OCI-M1 (cell line): ENCODE measurements at regions not wholly inside any gene's neighbourhood (a gene's known extent, or its start where the extent isn't known, plus 50 kb on each side); places are given as distances from the start of the nearest gene placed in this dataset.

Experiments used
- DNase-seq: peaks from one replicate; lab custom pipeline; 2025; lab: John Stamatoyannopoulos, UW

DNA sequence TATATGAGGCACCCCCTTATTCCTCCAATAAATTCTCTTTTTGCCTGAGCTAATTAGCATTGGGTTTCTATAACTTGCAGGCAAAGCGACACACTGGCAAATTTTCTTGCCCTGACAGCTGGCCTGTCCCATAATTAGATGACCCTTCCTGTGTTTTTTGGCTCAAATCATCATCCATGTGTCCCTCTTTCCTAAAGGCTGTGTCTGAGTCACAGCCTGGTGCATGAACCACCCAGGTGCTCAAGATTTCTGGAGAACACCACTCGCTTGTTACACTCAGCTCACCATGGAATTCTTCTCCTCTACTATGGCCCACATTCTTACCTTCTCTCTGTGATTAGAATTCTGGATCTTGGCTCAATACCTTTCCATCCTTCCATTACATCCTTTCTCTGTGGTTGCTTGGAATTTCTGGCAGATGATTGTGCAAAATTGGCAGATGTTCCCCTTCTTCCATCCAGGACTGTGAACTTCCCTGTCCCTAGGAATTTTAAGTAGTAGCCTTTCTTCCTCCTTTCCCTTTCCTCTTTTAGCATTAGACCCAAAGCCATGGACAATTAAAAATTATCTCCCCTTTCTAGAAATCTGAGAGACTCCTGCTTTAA, 116.0 kb upstream of the ANKRD1 start:
- no peak for DNase-seq

DNA sequence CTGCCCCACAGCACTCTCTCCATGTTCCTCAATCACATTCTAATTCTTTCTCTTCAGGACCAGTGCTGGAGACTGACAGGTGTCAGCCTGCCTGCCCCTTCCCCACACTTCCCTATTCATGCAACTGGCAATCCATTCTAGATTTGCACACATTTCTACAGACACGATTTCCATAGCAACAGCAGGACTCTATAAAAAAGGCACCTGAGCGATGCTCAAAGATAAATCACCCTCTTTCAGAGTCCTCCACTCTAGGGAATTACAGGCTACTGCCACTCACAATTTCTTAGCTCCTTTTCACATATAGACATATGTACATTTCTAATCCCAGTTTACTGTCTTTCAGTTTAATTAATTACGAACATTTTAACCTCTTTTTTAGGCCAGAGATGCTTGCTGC, 118.1 kb upstream of the ANKRD1 start:
- no peak for DNase-seq

DNA sequence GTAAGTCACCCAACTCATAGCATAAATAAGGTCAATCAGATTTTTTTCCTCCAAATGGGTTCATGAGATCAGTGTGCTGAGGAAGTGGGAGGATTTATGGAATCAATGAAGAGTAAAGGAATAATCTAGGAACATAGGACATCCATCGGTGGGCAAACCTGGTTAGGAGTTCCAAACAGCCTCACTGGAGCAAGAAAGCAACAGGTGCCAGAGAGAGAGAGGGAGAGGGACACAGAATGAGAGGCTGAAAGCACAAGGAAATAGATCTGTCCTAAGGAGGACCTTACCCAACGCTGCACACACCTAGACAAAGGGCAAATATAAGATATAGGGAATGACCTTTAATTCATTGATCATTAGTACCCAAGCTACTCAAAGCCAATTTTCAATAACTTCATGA, 119.5 kb upstream of the ANKRD1 start:
- no peak for DNase-seq

DNA sequence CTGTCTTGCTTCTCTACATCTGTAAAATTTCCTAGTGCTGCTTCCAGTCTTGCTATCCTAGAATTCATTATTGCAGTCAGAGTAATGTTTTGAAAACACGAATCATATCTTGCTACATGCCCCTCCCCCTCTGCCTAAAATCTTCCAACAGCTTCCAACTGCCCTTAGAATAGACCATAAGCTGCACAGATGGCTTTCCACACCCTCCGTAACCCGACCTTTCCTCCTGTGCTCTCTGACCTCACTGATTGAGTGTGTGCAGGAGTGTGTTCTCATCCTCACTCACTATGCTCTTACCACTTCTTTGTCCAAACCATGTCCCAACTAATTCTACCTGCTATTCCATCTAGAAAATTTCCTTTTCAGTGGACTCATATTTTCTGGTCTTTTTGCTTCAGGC, 121.2 kb upstream of the ANKRD1 start:
- DNase-seq, result no peak

DNA sequence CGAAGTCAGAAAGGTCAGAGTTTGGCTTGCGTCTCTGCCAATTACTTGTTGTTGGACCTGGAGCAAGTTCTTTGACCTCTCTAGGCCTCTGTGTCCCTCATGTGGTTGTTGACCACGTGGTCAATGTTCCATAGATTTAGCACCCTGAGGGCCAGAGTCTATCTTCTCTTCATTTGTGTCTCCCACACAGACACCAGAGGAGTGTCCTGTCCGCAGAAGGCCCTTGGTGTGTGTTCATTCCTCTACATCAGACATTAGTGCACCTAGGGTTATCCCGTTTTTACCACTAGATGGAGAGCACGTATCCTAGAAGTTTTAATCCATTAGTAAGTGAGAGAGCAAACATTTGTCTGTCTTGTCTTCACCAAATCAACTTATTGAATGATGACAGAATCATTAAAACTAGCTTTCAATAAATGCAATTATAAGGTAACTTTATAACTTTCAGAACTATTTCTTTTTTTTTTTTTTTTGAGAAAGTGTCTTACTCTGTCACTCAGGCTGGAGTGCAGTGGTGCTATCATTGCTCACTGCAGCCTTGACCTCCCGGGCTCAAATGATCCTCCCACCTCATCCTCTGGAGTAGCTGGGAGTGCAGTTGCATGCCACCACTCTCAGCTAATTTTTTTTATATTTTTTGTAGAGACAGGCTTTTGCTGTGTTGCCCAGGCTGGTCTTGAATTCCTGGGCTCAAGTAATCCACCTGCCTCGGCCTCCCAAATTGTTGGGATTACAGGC, 122.5 kb upstream of the ANKRD1 start:
- DNase-seq, result peak; percentile 49

DNA sequence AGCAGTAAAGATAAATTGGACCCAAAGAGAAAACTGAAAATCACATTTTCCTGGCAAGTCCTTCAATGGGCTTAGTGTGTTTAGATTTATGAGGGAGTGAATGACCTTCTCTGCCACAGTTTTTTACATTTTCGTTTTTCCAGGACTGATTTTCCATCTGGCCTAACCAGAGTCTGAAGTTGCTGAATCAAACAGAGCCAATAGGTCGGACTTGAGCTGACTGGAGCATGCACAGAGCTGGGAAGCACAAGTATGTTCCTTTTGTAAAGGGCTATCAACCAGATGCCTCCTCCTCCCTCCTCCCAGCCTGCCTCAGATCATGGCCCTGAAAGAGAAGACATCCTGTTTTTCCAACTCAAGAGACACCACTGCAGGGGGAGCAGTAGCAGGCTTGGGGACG, 126.0 kb upstream of the ANKRD1 start:
- no peak for DNase-seq

DNA sequence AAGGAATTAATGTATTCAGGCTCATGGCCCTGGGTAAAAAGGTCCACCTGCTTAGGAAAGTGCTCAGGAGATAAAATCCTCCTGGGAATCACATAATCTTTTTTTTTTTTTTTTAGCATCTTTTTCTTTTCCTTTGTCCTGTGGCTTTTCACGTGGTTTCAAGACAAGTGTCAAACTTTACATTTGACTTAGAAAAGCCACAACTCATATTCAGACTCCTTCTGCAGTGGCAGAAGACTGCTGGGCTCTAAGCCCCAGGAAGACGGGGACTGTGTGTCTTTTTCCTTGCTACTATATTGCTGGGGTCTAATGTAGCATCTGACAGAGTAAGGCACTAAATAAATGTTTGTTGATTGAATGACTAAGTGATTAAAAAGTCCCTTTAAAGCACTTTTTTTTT, 127.5 kb upstream of the ANKRD1 start:
- DNase-seq, result no peak

DNA sequence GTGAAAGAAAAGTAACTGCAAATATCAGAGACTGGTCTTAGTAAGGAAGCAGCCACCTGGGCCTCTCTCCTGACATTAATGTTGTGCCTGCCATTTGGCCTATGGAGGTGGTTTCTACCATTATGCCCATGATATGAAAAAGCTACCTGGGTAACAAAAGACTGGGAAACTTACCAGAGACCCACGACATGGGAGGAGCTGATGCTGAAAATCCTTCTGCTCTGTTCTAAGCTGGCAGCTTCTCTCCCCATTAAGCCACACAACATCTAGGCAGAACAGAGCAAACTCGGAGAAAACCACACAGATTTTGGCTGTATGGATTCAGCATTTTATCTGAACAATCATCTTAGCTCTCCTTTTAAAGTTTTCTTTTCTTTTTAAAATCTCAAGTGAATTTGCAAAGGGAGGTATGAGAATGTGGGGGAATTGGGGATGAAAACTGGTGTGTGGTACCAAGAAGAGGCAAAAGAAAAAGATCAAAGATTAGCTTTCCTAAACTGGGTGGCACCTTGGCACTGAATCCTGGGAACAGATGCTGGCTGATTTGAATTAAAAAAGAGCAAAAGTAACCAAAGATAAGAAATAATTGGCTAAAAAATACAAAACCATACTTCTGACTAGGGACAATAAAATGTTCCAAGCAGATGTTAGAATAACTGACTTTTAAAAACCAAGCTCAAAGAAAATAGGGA, 128.6 kb upstream of the ANKRD1 start:
- DNase-seq, result no peak

DNA sequence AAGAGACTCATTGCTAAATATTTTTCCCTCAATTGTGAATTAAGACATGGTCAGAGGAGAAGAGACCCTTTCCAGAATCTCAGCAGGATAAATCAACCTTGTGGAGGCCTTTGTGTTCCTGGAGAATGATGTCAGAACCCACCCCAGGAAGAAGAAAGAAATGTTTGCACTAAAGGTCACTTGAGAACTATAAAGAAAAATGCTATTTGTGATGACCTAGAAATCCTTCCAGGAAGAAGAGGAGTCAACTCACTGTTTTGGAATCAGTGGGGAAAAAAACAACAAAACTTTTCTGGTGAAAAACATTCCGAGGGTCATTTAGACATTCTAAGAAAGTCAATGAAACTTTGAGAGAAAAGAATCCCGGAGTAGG, 129.1 kb upstream of the ANKRD1 start:
- no peak for DNase-seq

DNA sequence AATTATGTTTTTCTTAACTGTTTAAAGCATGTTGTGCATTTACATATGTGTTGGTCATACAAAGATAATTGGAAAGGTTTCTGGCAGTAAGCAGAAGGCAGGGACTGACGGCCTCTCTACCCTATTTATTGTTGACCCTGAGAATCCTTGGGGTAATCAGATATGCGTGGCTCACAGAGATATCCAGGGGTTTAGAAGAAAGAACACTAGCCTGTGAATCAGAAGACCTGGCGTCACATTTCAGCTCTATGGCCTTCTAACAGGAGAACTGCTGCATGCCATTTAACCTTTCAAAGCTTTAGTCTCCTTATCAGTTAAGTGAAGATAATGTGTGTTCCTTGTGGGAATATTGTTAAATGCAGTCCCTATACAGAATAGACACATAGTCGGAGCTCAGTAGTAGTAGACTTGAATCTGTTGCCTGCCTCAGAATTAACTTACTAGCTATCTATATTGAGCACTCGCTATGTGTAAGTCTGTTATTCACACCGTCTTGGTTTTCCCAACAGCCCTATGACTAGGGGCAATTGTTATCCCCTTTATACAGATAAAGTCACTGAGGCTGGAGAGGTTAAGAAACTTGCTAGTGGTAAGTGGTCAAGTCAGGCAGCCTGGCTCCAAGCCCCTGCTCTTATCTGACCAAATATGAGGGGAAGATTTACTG, 129.6 kb upstream of the ANKRD1 start:
- DNase-seq, result peak; percentile 55

DNA sequence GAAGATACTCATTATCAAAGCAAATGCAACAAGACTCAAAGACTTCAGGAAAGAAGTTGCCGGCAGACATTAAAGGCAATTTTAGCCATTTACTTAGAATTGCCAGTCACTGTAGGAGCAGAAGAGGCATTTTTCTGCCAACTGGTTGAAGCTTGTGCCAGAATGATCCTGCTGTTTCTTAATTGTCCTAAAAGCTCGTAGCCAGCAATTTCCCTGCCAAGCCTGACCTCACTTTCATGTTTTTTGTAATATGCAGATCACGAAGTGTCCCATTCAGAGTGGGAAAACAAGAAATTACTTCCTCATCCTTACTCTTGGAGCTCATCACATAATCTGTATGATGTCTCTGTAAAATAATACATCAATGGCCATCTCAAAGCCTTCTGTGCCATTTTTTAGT, 130.9 kb upstream of the ANKRD1 start:
- DNase-seq, result no peak

DNA sequence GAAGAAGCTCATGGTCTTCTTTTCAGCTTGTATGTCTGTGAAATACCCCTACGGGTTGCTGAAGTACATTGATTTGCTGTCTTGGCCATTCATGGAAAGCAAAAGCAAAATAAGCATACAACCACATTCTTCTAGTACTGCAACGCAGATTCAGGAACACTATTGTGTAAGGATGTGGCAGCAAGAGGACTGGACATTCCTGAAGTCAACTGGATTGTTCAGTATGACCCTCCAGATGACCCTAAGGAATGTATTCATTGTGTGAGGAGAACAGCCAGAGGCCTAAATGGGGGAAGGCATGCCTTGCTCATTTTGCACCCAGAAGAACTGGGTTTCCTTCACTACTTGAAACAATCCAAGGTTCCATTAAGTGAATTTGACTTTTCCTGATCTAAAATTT, 133.4 kb upstream of the ANKRD1 start:
- no peak for DNase-seq

DNA sequence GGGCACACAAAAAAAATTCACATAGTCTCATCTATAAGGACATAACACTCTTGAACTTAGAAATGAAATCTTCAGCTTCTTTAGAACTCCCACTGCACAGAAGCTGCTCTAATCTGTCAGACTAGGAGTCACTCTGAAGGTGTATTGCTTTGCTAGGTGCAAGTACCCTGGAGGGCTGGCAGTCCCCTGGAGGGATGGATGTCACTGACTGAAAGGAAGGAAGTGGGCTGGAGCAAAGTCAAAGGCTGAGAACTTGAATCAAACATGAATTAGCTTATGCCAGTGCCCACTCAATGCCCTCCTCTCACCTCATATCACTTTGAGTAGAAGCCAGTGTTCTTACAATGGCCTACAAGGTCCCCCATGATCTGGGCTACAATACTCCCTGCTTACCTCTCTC, 140.3 kb upstream of the ANKRD1 start:
- DNase-seq, result no peak

DNA sequence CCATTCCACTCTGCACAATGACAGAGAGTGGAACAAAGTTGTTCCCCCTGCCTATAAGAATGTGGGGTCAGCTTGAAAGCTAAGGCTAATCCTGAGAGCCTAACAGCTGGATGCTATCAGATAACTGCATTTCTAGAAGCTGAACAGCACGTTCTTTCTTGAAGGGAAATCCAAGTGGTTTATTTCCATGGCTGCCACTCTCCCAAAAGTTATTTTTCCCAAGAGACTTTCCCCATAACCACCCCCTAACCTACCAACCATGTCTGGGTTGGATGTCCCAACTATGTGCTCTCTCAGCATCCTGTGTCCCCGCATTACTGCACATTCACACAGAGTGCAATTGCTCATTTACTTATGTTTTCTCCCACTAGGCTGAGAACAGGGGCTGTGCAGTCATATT, 140.7 kb upstream of the ANKRD1 start:
- DNase-seq, result no peak

DNA sequence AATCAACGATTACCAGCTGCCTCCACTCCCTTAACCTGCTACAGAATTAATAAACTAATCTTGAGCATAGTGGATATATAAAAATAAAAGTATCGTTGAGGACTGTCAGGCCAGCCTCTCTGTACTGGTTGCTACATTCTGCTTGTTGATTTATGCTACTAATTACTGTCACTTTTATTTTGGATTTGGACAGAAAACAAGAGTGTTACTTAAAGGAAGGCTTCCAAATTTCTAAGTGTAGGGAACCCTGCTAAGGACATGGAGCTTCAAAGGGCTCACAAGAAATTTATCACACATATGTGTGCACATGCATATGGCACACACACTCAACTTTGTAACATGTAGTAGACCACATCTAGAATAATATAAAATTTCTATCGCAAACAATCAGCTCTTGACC, 141.2 kb upstream of the ANKRD1 start:
- DNase-seq, result no peak

DNA sequence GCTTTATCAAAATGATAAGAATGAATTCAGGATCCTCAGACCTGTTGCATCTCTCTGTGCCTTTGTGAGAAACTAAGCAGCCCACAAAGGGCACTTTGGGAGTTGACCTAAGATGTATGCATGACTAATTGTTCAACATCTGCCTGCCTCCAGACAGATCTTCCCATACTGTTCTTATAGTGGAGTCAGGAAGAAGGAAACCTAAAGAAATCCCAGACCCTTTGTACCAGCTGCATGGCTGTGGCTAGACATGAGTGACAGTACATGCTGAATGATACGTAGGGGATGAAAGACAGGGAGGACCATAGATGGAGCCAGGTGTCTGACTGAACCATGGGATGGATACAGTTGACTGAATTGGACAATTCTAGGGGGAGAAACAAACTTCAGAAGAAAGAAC, 148.7 kb upstream of the PCGF5 start:
- no peak for DNase-seq

DNA sequence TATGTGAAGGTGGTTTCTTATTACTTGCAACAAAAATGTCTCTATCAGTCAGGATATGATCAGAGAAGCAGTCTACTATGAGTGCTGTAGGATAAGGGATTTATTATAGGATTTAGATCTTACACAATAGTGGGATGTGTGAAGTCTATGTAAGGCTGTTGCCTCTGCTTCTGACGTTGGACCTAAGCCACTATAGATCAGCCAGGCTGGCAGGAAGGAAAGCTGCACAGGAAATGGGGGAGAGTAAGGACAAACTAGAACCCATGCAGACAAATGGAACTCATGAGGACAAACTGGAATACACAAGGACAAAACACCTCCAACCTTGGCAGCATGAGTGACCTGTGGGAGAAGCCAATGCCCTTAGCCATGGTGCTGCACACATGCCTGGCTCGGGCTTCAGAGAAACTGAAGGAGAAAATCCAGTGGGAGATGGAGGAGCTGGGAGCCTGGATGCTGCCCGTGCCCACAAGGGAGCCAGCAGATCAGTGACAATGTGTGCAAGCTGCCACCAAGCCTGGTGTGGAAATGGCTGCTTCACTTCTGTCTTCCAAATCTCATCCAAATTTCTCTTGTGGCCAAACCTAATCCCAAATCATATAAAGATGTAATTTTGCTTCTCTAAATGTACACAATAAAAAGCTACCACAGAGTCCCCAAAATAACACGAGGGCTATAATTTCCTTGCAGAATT, 147.0 kb upstream of the PCGF5 start:
- no peak for DNase-seq

DNA sequence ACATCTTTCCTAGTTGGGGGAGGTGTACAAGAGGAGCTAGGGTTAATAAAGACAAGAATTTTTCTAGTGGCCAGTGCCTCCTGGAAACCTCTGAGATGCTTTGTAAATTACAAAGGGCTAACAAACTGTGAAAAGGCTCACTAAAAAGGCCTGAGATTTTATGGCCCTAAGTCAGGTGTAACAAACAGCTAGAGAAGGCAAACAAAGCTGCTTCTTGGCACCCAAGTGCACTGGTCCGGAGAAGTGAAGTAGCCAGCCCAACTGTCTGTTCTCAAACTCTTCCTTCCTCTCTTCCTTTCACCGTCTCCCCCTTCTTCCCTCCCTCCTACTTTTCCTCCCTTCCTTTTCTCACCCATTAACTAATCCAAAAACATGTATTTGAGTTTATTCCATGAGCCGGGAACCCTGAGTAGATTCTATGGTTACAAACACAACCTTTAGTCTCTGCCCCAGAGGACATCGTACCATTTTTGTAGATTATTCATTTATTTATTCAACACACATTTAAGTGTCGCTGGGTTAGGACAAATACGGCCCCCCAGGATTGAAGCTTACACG, 143.4 kb upstream of the PCGF5 start:
- no peak for DNase-seq

DNA sequence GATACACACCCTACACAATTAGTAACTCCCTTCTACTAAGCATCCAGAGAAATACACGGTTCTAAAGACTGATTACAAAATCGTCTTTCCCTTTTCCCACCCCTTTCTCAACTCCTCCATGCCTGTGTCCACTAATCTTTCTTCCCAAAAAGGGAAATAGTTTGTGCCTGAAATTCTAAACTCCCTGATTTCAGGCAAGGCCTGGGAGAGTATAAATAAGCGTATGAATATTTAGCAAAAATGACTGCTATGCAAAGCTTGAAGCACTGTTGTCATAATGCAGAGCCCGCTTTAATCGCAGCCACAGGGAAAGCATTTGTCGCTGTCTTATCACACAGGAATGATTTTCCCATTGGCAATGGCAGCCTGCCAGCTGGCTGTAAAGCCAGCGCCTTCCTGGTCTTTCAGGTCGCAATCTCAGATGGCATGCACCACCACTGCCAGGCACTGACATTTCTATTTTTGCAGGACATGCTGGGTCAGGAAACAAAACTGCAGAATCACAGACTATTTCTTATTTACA, 142.9 kb upstream of the PCGF5 start:
- no peak for DNase-seq

DNA sequence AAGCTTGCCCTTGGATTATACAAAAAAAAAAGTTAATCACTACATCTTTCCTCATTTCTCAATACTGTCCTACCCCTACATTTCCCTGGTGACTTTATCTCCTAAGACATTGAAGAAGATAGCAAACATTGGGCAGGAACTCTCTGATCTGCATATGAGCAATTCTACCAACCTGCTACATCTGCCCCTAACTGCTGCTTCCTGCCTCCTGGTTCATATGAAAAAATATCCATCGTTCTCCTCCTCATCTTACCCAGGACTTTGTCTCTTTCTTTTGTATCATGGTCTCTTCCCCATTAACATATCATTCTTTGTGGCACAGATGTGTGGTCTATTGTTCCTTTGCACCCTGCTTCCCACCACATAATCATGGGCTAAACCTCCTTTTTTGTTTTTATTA, 139.7 kb upstream of the PCGF5 start:
- DNase-seq, result no peak

DNA sequence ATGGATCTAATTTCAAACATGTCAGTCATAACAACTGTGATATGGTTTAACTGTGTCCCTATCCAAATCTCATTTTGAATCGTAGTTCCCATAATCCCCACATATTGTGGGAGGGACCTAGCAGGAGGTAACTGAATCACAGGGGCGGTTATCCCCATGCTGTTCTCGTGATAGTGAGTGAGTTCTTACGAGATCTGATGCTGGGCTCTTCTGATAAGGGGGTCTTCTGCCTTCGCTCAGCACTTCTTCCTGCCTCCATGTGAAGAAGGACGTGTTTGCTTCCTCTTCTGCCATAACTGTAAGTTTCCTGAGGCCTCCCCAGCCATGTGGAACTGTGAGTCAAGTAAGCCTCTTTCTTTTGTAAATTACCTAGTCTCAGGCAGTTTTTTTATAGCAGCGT, 138.0 kb upstream of the PCGF5 start:
- DNase-seq, result no peak
